ENCODE measurements at regions not wholly inside any gene's neighbourhood (a gene's known extent, or its start where the extent isn't known, plus 50 kb on each side); places are given as distances from the start of the nearest gene placed in this dataset.
A peak's percentile ranks its signal among the peaks of the same experiment; 100 is the strongest.

- Histone ChIP-seq H3K36me3 (ENCODE audit: control insufficient read depth in 4 of 4, insufficient read depth in 3 of 4, low read depth in 1 of 4, low read length in 3 of 4) (no peaks in the 10 kb centered on the region), H3K27ac (ENCODE audit: low read depth in 1 of 2, low read length in 2 of 2) (no peak overlapping the region), H3K9ac (ENCODE audit: low read depth in 1 of 2, low read length in 2 of 2) (no peak overlapping the region), H3K9me3 (ENCODE audit: control insufficient read depth in 4 of 4, low read length in 3 of 4) (no peaks in the 10 kb centered on the region), H3K27me3 (ENCODE audit: control insufficient read depth in 4 of 4, insufficient read depth in 4 of 4, low read length in 3 of 4) (no peaks in the 10 kb centered on the region), H3K4me1 (ENCODE audit: control insufficient read depth in 4 of 4, insufficient read depth in 4 of 4, low read length in 3 of 4) (no peaks in the 10 kb centered on the region), H3K4me3 (ENCODE audit: low read depth in 1 of 3, low read length in 3 of 3) (no peak overlapping the region)
- TF ChIP-seq HNF4G (IDR thresholded peaks at IDR 0.05) (no peak), ATF3 (IDR thresholded peaks at IDR 0.05) (no peak), RAD21 (IDR thresholded peaks at IDR 0.05) (peak; percentile 86 to 92), CTCF (IDR thresholded peaks at IDR 0.05; ENCODE audit: low read depth, low read length, missing input control) (peak; percentile 79), HNF4A (conservative IDR thresholded peaks at IDR 0.05) (no peak)
- no peak for DNase-seq (ENCODE audit: low spot score)
- WGBS = 42% methylated on average over 13 of the region's 13 CpGs
Observed at GRCh38 chr1:224852901-224853568, 76.4 kb upstream of the DNAH14 start.

GRCh38 chr1:224856973-224857372 lies 72.5 kb upstream of the DNAH14 start:
- TF ChIP-seq TAF1 (conservative IDR thresholded peaks at IDR 0.05) (no peak), HNF4A (conservative IDR thresholded peaks at IDR 0.05) (no peak), CTCF (IDR thresholded peaks at IDR 0.05; ENCODE audit: low read depth, low read length, missing input control) (no peak), HNF4G (IDR thresholded peaks at IDR 0.05) (no peak), FOXA1 (IDR thresholded peaks at IDR 0.05) (no peak), ZBTB33 (IDR thresholded peaks at IDR 0.05) (no peak), FOXA2 (IDR thresholded peaks at IDR 0.05) (no peak)
- 91% methylated on average over 2 of the region's 2 CpGs for WGBS

GRCh38 chr1:224859651-224860050 lies 69.8 kb upstream of the DNAH14 start:
- Histone ChIP-seq H3K4me3 (ENCODE audit: low read depth in 1 of 3, low read length in 3 of 3) (no peak overlapping the region), H3K9ac (ENCODE audit: low read depth in 1 of 2, low read length in 2 of 2) (no peak overlapping the region), H3K27me3 (ENCODE audit: control insufficient read depth in 4 of 4, insufficient read depth in 4 of 4, low read length in 3 of 4) (no peaks in the 10 kb centered on the region), H3K27ac (ENCODE audit: low read depth in 1 of 2, low read length in 2 of 2) (no peak overlapping the region), H3K4me1 (ENCODE audit: control insufficient read depth in 4 of 4, insufficient read depth in 4 of 4, low read length in 3 of 4) (no peaks in the 10 kb centered on the region), H3K36me3 (ENCODE audit: control insufficient read depth in 4 of 4, insufficient read depth in 3 of 4, low read depth in 1 of 4, low read length in 3 of 4) (no peaks in the 10 kb centered on the region), H3K9me3 (ENCODE audit: control insufficient read depth in 4 of 4, low read length in 3 of 4) (no peaks in the 10 kb centered on the region)
- 93% methylated on average over 2 of the region's 2 CpGs for WGBS
- no peak for DNase-seq (ENCODE audit: low spot score)
- TF ChIP-seq GABPA (IDR thresholded peaks at IDR 0.05 in 1 of 2, conservative IDR thresholded peaks at IDR 0.05 in 1 of 2) (no peak), HNF4G (IDR thresholded peaks at IDR 0.05) (no peak), ZBTB33 (IDR thresholded peaks at IDR 0.05) (no peak), ATF3 (IDR thresholded peaks at IDR 0.05) (no peak), HNF4A (conservative IDR thresholded peaks at IDR 0.05) (no peak), RAD21 (IDR thresholded peaks at IDR 0.05) (no peak), MAX (IDR thresholded peaks at IDR 0.05) (no peak), FOXA2 (IDR thresholded peaks at IDR 0.05) (no peak), NR2F2 (IDR thresholded peaks at IDR 0.05) (no peak), RXRA (IDR thresholded peaks at IDR 0.05) (no peak)

More at GRCh38 chr1:224856973-224857372, 72.5 kb upstream of the DNAH14 start:
- DNase-seq (ENCODE audit: low spot score) = no peak
- H3K4me1 ChIP-seq (ENCODE audit: control insufficient read depth in 4 of 4, insufficient read depth in 4 of 4, low read length in 3 of 4) = no peaks in the 10 kb centered on the region
- H3K4me3 ChIP-seq (ENCODE audit: low read depth in 1 of 3, low read length in 3 of 3) = no peak overlapping the region
- no peak overlapping the region for H3K9ac ChIP-seq (ENCODE audit: low read depth in 1 of 2, low read length in 2 of 2)
- H3K9me3 ChIP-seq (ENCODE audit: control insufficient read depth in 4 of 4, low read length in 3 of 4) = no peaks in the 10 kb centered on the region
- H3K36me3 ChIP-seq (ENCODE audit: control insufficient read depth in 4 of 4, insufficient read depth in 3 of 4, low read depth in 1 of 4, low read length in 3 of 4) = no peaks in the 10 kb centered on the region
- H3K27me3 ChIP-seq (ENCODE audit: control insufficient read depth in 4 of 4, insufficient read depth in 4 of 4, low read length in 3 of 4) = no peaks in the 10 kb centered on the region
- H3K27ac ChIP-seq (ENCODE audit: low read depth in 1 of 2, low read length in 2 of 2) = no peak overlapping the region

Measured in liver (tissue), 8 donors.